A549 (cell line): ENCODE measurements at regions not wholly inside any gene's neighbourhood (a gene's known extent, or its start where the extent isn't known, plus 50 kb on each side); places are given as distances from the start of the nearest gene placed in this dataset.

ENCODE experiments used
- ATAC-seq, 2 experiments: fragments of 200-7000 bp in 1 of 2; fragments of >200 bp in 1 of 2; cut with Nextera tagmentation in 1 of 2; cut with Tn5 transposase in 1 of 2; 3 replicates each; pipeline versions ENCODE4 v1.8.0 to v1.9.1; 2018 to 2020; ENCODE audit warnings: mild to moderate bottlenecking in 1 of 2, moderate library complexity in 1 of 2
- CTCF ChIA-PET: fragments of 300-600 bp; sonication (Branson Sonifier 250); formaldehyde crosslinking; extraction: SDS; loops from one replicate; lab custom pipeline; 2021; ENCODE audit warnings: antibody characterized with exemption, inconsistent platforms; lab: Yijun Ruan, JAX
- POLR2A ChIA-PET: fragments of 350-600 bp; formaldehyde crosslinking; extraction: SDS; loops from one replicate; lab custom pipeline; 2021; ENCODE audit warnings: antibody characterized with exemption, inconsistent platforms; lab: Yijun Ruan, JAX
- DNase-seq, 2 experiments: peaks; one replicate each; pipeline versions ENCODE4 v3.0.0 to v3.0.0-alpha.2; 2011 to 2016; ENCODE audit warnings: low read depth in 1 of 2, low spot score in 1 of 2
- FAIRE-seq: peaks from 2 replicates; lab custom pipeline; 2011; peaks lifted over from hg19 to GRCh38; lab: Jason Lieb, UNC
- H3K27ac ChIP-seq, 2 experiments: fragments of >200 bp; sonication (Bioruptor Twin); formaldehyde crosslinking; 3 replicates each; pipeline ENCODE4 v1.5.1; 2016 to 2017
- H3K4me1 ChIP-seq: fragments of >200 bp; sonication (Bioruptor Twin); formaldehyde crosslinking; 3 replicates; pipeline ENCODE4 v1.6.1; 2016
- H3K4me2 ChIP-seq: fragments of >200 bp; sonication (Bioruptor Twin); formaldehyde crosslinking; 3 replicates; pipeline ENCODE4 v1.6.1; 2016
- H3K4me3 ChIP-seq: fragments of >200 bp; sonication (Bioruptor Twin); formaldehyde crosslinking; 3 replicates; pipeline ENCODE4 v1.5.1; 2016
- H3K9me3 ChIP-seq: fragments of >200 bp; sonication (Bioruptor Twin); formaldehyde crosslinking; 3 replicates; pipeline ENCODE4 v1.6.1; 2016
- BHLHE40 ChIP-seq: IDR thresholded peaks from 2 replicates; pipeline ENCODE4 v1.6.1; 2012; ENCODE audit warnings: low read depth, low read length, inconsistent platforms
- CTCF ChIP-seq: fragments of >200 bp; sonication (Bioruptor Twin); formaldehyde crosslinking; IDR thresholded peaks from 3 replicates; pipeline ENCODE4 v1.5.1; 2016
- EHMT2 ChIP-seq: fragments of 200-600 bp; sonication (generic); IDR thresholded peaks from 2 replicates; pipeline ENCODE4 v1.6.1; 2016; ENCODE audit warnings: antibody characterized with exemption, low read depth, mild to moderate bottlenecking, moderate library complexity
- HES2 ChIP-seq: fragments of >200 bp; sonication (Bioruptor Twin); formaldehyde crosslinking; IDR thresholded peaks from 2 replicates; pipeline ENCODE4 v1.6.1; 2016
- HEYL ChIP-seq: fragments of 250-450 bp; sonication (Bioruptor Pico); IDR thresholded peaks from 2 replicates; pipeline ENCODE4 v1.8.0; 2021; ENCODE audit warnings: mild to moderate bottlenecking, moderate library complexity
- JUN ChIP-seq, 2 experiments: fragments of >200 bp; sonication (Bioruptor Twin); formaldehyde crosslinking; IDR thresholded peaks; 2 replicates in 1 of 2; 3 replicates in 1 of 2; pipeline ENCODE4 v1.6.1; 2016 to 2017
- KDM5A ChIP-seq: fragments of 200-600 bp; sonication (generic); IDR thresholded peaks from 2 replicates; pipeline ENCODE4 v1.6.1; 2016; ENCODE audit warnings: antibody characterized with exemption, mild to moderate bottlenecking
- MAFK ChIP-seq: fragments of 450-650 bp; IDR thresholded peaks from 2 replicates; pipeline ENCODE4 v1.6.1; 2014; ENCODE audit not compliant: partially characterized antibody
- NFE2L2 ChIP-seq: fragments of 150-350 bp; conservative IDR thresholded peaks from 2 replicates; pipeline ENCODE4 v1.6.1; 2014; ENCODE audit warnings: low read length
- NR3C1 ChIP-seq: fragments of >200 bp; sonication (Bioruptor Twin); formaldehyde crosslinking; IDR thresholded peaks from 3 replicates; pipeline ENCODE4 v1.6.1; 2017
- PBX3 ChIP-seq: IDR thresholded peaks from 2 replicates; pipeline ENCODE4 v1.6.1; 2012
- POLR2AphosphoS2 ChIP-seq: conservative IDR thresholded peaks from 2 replicates; pipeline ENCODE4 v1.6.1; 2012; ENCODE audit warnings: low read length, improper control_type of control experiment, inconsistent platforms
- RAD21 ChIP-seq, 2 experiments: fragments of >200 bp in 1 of 2; sonication (Bioruptor Twin) in 1 of 2; formaldehyde crosslinking in 1 of 2; IDR thresholded peaks in 1 of 2; conservative IDR thresholded peaks in 1 of 2; 2 replicates in 1 of 2; 3 replicates in 1 of 2; pipeline ENCODE4 v1.6.1; 2012 to 2018; ENCODE audit warnings: inconsistent platforms in 1 of 2
- RNF2 ChIP-seq: fragments of 200-600 bp; sonication (generic); IDR thresholded peaks from 2 replicates; pipeline ENCODE4 v1.6.1; 2016; ENCODE audit warnings: low read depth, mild to moderate bottlenecking, antibody characterized with exemption, moderate library complexity, borderline replicate concordance
- SMC3 ChIP-seq: fragments of >200 bp; sonication (Bioruptor Twin); formaldehyde crosslinking; IDR thresholded peaks from 3 replicates; pipeline ENCODE4 v1.6.1; 2018; ENCODE audit warnings: inconsistent platforms
- TFCP2L1 ChIP-seq: fragments of 250-450 bp; sonication (Bioruptor Pico); IDR thresholded peaks from 2 replicates; pipeline ENCODE4 v1.5.0; 2021; ENCODE audit warnings: mild to moderate bottlenecking
- WGBS: methylation state at CpG from one replicate; pipeline ENCODE4 v1.1.6; 2017; ENCODE audit errors: missing lambda C conversion rate; 5-methylcytosine and 5-hydroxymethylcytosine counted together

- no peak for ATAC-seq
- ChIA-PET CTCF (interaction anchor here (0.6 kb wide), 2 partner anchors 12 to 326 kb away, joined by 3 read pairs; no protein-coding TSS in a partner anchor), POLR2A (no interaction called here)
These were observed 64.6 kb upstream of the SRSF6 start for GRCh38 chr20:43393052-43393451.

GRCh38 chr20:43392561-43392960 is 65.1 kb upstream of the SRSF6 start:
- H3K4me1 ChIP-seq = 0 out of 3 replicates have a peak, but pooled peaks cover 3% of the 10 kb centered on the region
- H3K4me3 ChIP-seq = no peak overlapping the region
- no peak for TF ChIP-seq SMC3
- TF ChIP-seq KDM5A = no peak
- no peak for TF ChIP-seq JUN (IDR thresholded peaks at IDR 0.05)
- TF ChIP-seq HES2 = no peak
- no peak overlapping the region for H3K4me2 ChIP-seq
- DNase-seq (no peak), ATAC-seq (no peak), FAIRE-seq (no peak)
- H3K27ac ChIP-seq = no peak overlapping the region
- CTCF ChIA-PET = interaction anchor here (0.6 kb wide), 2 partner anchors 12 to 326 kb away, joined by 3 read pairs; no protein-coding TSS in a partner anchor
- POLR2A ChIA-PET = no interaction called here
- 27% methylated on average over 5 of the region's 5 CpGs for WGBS
- no peaks in the 10 kb centered on the region for H3K9me3 ChIP-seq

More at GRCh38 chr20:43393052-43393451, 64.6 kb upstream of the SRSF6 start:
- TF ChIP-seq TFCP2L1 = no peak
- TF ChIP-seq NR3C1 = no peak
- no peak for TF ChIP-seq HEYL
- no peak for TF ChIP-seq BHLHE40
- TF ChIP-seq EHMT2 = no peak
- peak; percentile 79 for TF ChIP-seq MAFK
- TF ChIP-seq NFE2L2 = no peak
- Histone ChIP-seq H3K4me1 (0 out of 3 replicates have a peak, but pooled peaks cover 3% of the 10 kb centered on the region), H3K4me3 (no peak overlapping the region), H3K4me2 (no peak overlapping the region), H3K9me3 (no peaks in the 10 kb centered on the region), H3K27ac (no peak overlapping the region)
- no peak for FAIRE-seq
- 7% methylated on average over 3 of the region's 3 CpGs for WGBS
- no peak for DNase-seq

- DNase-seq (no peak), FAIRE-seq (no peak), ATAC-seq (peak; percentile 36 to 50; a peak in 3 of 6 replicates)
- H3K4me1 ChIP-seq = 0 out of 3 replicates have a peak, but pooled peaks cover 3% of the 10 kb centered on the region
- H3K27ac ChIP-seq = no peak overlapping the region
- TF ChIP-seq CTCF (peak; percentile 28; the same call in 2 of the 3 replicates), RNF2 (no peak), PBX3 (no peak), POLR2AphosphoS2 (no peak), RAD21 (conservative IDR thresholded peaks at IDR 0.05 in 1 of 2, IDR thresholded peaks at IDR 0.05 in 1 of 2) (0 out of 5 replicates have a peak, but pooled peaks of 1 of the 2 experiments have one; percentile 16)
- no peak overlapping the region for H3K4me3 ChIP-seq
- H3K9me3 ChIP-seq = no peaks in the 10 kb centered on the region
- 70% methylated on average over 14 of the region's 26 CpGs for WGBS
- ChIA-PET POLR2A (no interaction called here), CTCF (interaction anchor here (0.7 to 1.2 kb wide), 3 partner anchors 10 to 21 kb away, joined by 3 to 4 read pairs (median 3); no protein-coding TSS in a partner anchor)
- H3K4me2 ChIP-seq = no peak overlapping the region
These were observed 67.7 kb upstream of the SRSF6 start for GRCh38 chr20:43389839-43390626.
